HL-60 (cell line): ENCODE measurements at regions not wholly inside any gene's neighbourhood (a gene's known extent, or its start where the extent isn't known, plus 50 kb on each side); places are given as distances from the start of the nearest gene placed in this dataset.

ENCODE experiments used
- DNase-seq, 2 experiments: peaks; one replicate each; pipeline ENCODE4 v3.0.0-alpha.2; 2010 to 2020; ENCODE audit warnings: low read depth in 1 of 2, low spot score in 1 of 2
- H3K27ac ChIP-seq: fragments of 250-450 bp; sonication (Bioruptor Pico); replicated peaks from 2 replicates; pipeline ENCODE4 v1.5.1; 2020; ENCODE audit warnings: mild to moderate bottlenecking, moderate library complexity
- H3K27me3 ChIP-seq: fragments of 250-450 bp; sonication (Bioruptor Pico); 2 replicates; pipeline ENCODE4 v1.5.1; 2021; ENCODE audit warnings: mild to moderate bottlenecking, moderate library complexity; ENCODE audit not compliant: insufficient read depth, poor library complexity, severe bottlenecking
- H3K4me3 ChIP-seq: replicated peaks from 2 replicates; pipeline ENCODE4 v1.5.1; 2011; ENCODE audit warnings: mild to moderate bottlenecking, control low read depth, low read length; ENCODE audit not compliant: insufficient read depth
- CTCF ChIP-seq: IDR thresholded peaks from one replicate; pipeline ENCODE4 v1.5.1; 2011; ENCODE audit warnings: low read length, control low read depth, inconsistent platforms; ENCODE audit not compliant: insufficient read depth
- GABPA ChIP-seq: IDR thresholded peaks from 2 replicates; pipeline ENCODE4 v1.6.1; 2012; ENCODE audit warnings: low read depth
- POLR2AphosphoS5 ChIP-seq: IDR thresholded peaks from 2 replicates; pipeline ENCODE4 v1.6.1; 2012; ENCODE audit warnings: low read depth
- SPI1 ChIP-seq: IDR thresholded peaks from 2 replicates; pipeline ENCODE4 v1.6.1; 2012; ENCODE audit warnings: low read depth, mild to moderate bottlenecking, borderline replicate concordance
- TF ChIP-seq, protein P1 (sequence below): IDR thresholded peaks from 2 replicates; pipeline ENCODE4 v1.6.1; 2012; ENCODE audit warnings: low read depth; ENCODE audit not compliant: insufficient replicate concordance

- H3K4me3 ChIP-seq: no peak overlapping the region
- TF ChIP-seq, protein P1, sequence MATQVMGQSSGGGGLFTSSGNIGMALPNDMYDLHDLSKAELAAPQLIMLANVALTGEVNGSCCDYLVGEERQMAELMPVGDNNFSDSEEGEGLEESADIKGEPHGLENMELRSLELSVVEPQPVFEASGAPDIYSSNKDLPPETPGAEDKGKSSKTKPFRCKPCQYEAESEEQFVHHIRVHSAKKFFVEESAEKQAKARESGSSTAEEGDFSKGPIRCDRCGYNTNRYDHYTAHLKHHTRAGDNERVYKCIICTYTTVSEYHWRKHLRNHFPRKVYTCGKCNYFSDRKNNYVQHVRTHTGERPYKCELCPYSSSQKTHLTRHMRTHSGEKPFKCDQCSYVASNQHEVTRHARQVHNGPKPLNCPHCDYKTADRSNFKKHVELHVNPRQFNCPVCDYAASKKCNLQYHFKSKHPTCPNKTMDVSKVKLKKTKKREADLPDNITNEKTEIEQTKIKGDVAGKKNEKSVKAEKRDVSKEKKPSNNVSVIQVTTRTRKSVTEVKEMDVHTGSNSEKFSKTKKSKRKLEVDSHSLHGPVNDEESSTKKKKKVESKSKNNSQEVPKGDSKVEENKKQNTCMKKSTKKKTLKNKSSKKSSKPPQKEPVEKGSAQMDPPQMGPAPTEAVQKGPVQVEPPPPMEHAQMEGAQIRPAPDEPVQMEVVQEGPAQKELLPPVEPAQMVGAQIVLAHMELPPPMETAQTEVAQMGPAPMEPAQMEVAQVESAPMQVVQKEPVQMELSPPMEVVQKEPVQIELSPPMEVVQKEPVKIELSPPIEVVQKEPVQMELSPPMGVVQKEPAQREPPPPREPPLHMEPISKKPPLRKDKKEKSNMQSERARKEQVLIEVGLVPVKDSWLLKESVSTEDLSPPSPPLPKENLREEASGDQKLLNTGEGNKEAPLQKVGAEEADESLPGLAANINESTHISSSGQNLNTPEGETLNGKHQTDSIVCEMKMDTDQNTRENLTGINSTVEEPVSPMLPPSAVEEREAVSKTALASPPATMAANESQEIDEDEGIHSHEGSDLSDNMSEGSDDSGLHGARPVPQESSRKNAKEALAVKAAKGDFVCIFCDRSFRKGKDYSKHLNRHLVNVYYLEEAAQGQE: no peak
- TF ChIP-seq SPI1 (no peak), POLR2AphosphoS5 (no peak), CTCF (no peak), GABPA (no peak)
- DNase-seq: no peak
- H3K27ac ChIP-seq: no peak overlapping the region
- H3K27me3 ChIP-seq: peaks cover 3% of the 10 kb centered on the region
These were observed 350.8 kb downstream of the QKI start for GRCh38 chr6:163765335-163765734.

GRCh38 chr6:163764565-163764964 lies 350.0 kb downstream of the QKI start:
- H3K4me3 ChIP-seq: no peak overlapping the region
- H3K27me3 ChIP-seq: peaks cover 3% of the 10 kb centered on the region
- no peak overlapping the region for H3K27ac ChIP-seq
- no peak for DNase-seq
- TF ChIP-seq POLR2AphosphoS5 (no peak), CTCF (no peak), SPI1 (no peak), GABPA (no peak)
- TF ChIP-seq, protein P1: no peak

DNA sequence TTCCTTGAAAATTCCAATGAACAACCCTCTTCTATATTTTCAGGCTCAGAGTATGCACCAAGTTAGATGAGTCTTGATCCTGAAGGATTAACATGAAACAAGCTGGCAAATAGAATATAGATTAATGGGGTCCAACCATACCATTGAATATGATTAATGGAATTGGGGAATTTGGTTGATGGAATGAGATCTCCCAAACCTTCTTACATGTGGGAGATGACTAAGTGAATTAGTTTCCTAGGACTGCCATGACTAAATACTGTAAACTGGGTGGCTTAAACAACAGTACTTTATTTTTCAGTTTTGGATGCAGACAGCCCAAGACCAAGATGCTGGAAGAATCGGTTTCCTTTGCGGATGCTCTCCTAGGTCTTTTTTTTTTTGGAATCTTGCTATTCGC lies 347.0 kb downstream of the QKI start:
- Histone ChIP-seq H3K4me3 (no peak overlapping the region), H3K27ac (no peak overlapping the region), H3K27me3 (peaks cover 3% of the 10 kb centered on the region)
- TF ChIP-seq, protein P1: no peak
- no peak for TF ChIP-seq SPI1
- TF ChIP-seq POLR2AphosphoS5: no peak
- TF ChIP-seq GABPA: no peak
- TF ChIP-seq CTCF: no peak
- DNase-seq: no peak
